ENCODE measurements at regions not wholly inside any gene's neighbourhood (a gene's known extent, or its start where the extent isn't known, plus 50 kb on each side); places are given as distances from the start of the nearest gene placed in this dataset.

GRCh38 chr6:40759838-40760237, 172.7 kb upstream of the LRFN2 start:
- no peaks in the 10 kb centered on the region for H3K4me1 Mint-ChIP-seq
- H3K9me3 Mint-ChIP-seq: no peaks in the 10 kb centered on the region
- ATAC-seq: no peak
- no peaks in the 10 kb centered on the region for H3K36me3 Mint-ChIP-seq
- H3K4me3 Mint-ChIP-seq: no peak overlapping the region
- no peak overlapping the region for H3K27ac Mint-ChIP-seq
- DNase-seq (ENCODE audit: low spot score in 2 of 2): no peak

GRCh38 chr6:40759264-40759663, 172.1 kb upstream of the LRFN2 start:
- no peak for ATAC-seq
- Mint-ChIP-seq H3K4me3 (no peak overlapping the region), H3K9me3 (no peaks in the 10 kb centered on the region), H3K27ac (no peak overlapping the region), H3K36me3 (no peaks in the 10 kb centered on the region), H3K4me1 (no peaks in the 10 kb centered on the region)
- no peak for DNase-seq (ENCODE audit: low spot score in 2 of 2)

DNA sequence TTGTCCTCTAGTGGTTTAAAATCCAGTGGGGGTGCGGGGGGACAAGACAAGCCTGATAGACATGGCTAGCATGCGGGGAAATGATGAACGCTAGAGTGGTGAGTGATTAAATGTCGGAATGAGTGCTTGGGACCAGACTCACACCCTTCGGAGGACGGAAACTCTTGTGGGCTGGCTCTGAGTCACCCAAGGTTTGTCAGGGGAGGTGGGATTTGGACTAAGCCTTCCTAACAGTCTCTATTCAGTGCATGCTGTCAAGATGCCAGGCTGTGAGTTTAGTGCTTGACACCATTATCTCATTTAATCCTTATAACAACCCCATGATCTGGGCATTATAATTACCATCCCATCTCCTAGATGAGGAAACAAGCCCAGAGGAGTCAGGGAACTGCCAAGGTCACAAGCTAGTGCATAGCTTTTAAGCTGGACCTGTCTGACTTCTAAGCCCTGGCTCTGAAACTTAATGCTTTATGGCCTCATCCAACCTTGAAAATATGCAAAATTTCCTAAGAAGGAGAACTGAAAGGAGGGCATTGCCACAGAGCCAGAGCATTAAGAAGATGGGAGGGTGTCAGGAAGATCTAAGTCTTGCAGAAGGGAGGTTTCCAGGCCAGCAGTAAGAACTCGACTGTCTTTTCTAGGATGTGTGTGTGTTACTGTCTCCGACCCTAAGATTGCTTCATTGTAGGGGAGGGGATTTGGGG, 168.7 kb upstream of the LRFN2 start:
- Mint-ChIP-seq H3K36me3 (no peaks in the 10 kb centered on the region), H3K27ac (no peak overlapping the region), H3K4me3 (no peak overlapping the region), H3K4me1 (no peaks in the 10 kb centered on the region), H3K9me3 (no peaks in the 10 kb centered on the region)
- ATAC-seq (peak; percentile 47), DNase-seq (ENCODE audit: low spot score in 2 of 2) (no peak)

GRCh38 chr6:40755046-40755681, 168.0 kb upstream of the LRFN2 start:
- Mint-ChIP-seq H3K27ac (no peak overlapping the region), H3K36me3 (no peaks in the 10 kb centered on the region), H3K9me3 (no peaks in the 10 kb centered on the region), H3K4me3 (no peak overlapping the region), H3K4me1 (no peaks in the 10 kb centered on the region)
- DNase-seq (ENCODE audit: low spot score in 2 of 2) (no peak), ATAC-seq (no peak)

GRCh38 chr6:40754461-40755045, 167.4 kb upstream of the LRFN2 start:
- no peak for DNase-seq (ENCODE audit: low spot score in 2 of 2)
- no peaks in the 10 kb centered on the region for H3K36me3 Mint-ChIP-seq
- no peaks in the 10 kb centered on the region for H3K9me3 Mint-ChIP-seq
- H3K4me1 Mint-ChIP-seq: no peaks in the 10 kb centered on the region
- H3K27ac Mint-ChIP-seq: no peak overlapping the region
- no peak for ATAC-seq
- H3K4me3 Mint-ChIP-seq: no peak overlapping the region

- no peak for ATAC-seq
- no peaks in the 10 kb centered on the region for H3K36me3 Mint-ChIP-seq
- H3K9me3 Mint-ChIP-seq: no peaks in the 10 kb centered on the region
- no peak overlapping the region for H3K27ac Mint-ChIP-seq
- no peak overlapping the region for H3K4me3 Mint-ChIP-seq
- no peak for DNase-seq (ENCODE audit: low spot score in 2 of 2)
- no peaks in the 10 kb centered on the region for H3K4me1 Mint-ChIP-seq
Observed at GRCh38 chr6:40753675-40754448, 166.7 kb upstream of the LRFN2 start.

DNA sequence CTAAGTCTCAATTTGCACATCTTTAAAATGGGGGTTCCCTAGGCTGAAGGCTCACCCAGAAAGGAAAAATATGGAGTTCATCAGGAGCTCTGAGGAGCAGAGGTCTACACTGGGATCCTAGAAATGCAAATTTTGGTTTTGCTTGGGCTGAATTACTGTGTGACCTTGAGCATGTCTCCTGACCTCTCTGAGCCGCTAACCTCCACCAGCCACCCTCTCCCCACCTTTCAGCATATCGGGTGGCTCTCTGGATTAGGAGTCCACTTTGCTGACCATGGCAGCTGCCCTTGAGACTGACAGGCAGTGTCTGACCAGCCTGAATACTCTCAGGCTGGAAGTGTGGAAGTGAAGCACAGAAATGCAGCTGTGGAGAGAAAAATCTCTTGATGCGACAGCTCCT, 165.9 kb upstream of the LRFN2 start:
- Mint-ChIP-seq H3K36me3 (no peaks in the 10 kb centered on the region), H3K9me3 (no peaks in the 10 kb centered on the region), H3K27ac (no peak overlapping the region), H3K4me1 (no peaks in the 10 kb centered on the region), H3K4me3 (no peak overlapping the region)
- DNase-seq (ENCODE audit: low spot score in 2 of 2) (no peak), ATAC-seq (no peak)

- no peaks in the 10 kb centered on the region for H3K9me3 Mint-ChIP-seq
- no peak for DNase-seq (ENCODE audit: low spot score in 2 of 2)
- no peaks in the 10 kb centered on the region for H3K4me1 Mint-ChIP-seq
- no peak overlapping the region for H3K27ac Mint-ChIP-seq
- ATAC-seq: no peak
- no peaks in the 10 kb centered on the region for H3K36me3 Mint-ChIP-seq
- H3K4me3 Mint-ChIP-seq: no peak overlapping the region
Observed at GRCh38 chr6:40744835-40745234, 157.7 kb upstream of the LRFN2 start.

- Mint-ChIP-seq H3K36me3 (no peaks in the 10 kb centered on the region), H3K27ac (no peak overlapping the region), H3K4me1 (no peaks in the 10 kb centered on the region), H3K9me3 (no peaks in the 10 kb centered on the region), H3K4me3 (no peak overlapping the region)
- no peak for ATAC-seq
- DNase-seq (ENCODE audit: low spot score in 2 of 2): no peak
Observed at GRCh38 chr6:40743690-40744446, 156.7 kb upstream of the LRFN2 start.

DNA sequence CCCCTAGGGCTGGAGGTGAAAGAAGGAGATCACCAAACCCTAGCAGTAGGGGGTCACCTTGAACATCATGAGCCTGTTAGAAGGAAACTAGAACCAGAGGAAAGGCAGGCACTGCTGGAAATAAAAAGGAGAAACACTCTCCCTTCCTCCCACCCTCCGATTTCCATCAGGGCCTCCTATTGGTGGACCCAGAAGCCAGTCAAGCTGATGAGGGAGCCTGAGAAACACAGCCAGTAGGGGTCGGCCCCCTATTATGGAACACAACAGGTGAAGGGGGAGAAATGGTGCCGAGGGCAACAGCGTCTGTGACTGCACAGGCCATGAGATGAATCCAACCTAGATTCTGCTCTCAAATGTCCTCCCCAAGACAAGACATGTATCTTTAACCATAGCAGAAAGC, 156.1 kb upstream of the LRFN2 start:
- ATAC-seq (no peak), DNase-seq (ENCODE audit: low spot score in 2 of 2) (no peak)
- Mint-ChIP-seq H3K27ac (no peak overlapping the region), H3K4me3 (no peak overlapping the region), H3K36me3 (no peaks in the 10 kb centered on the region), H3K9me3 (no peaks in the 10 kb centered on the region), H3K4me1 (no peaks in the 10 kb centered on the region)

- DNase-seq (ENCODE audit: low spot score in 2 of 2) (no peak), ATAC-seq (no peak)
- Mint-ChIP-seq H3K27ac (no peak overlapping the region), H3K9me3 (no peaks in the 10 kb centered on the region), H3K4me3 (no peak overlapping the region), H3K4me1 (no peaks in the 10 kb centered on the region), H3K36me3 (no peaks in the 10 kb centered on the region)
Observed at GRCh38 chr6:40740518-40740917, 153.4 kb upstream of the LRFN2 start.

DNA sequence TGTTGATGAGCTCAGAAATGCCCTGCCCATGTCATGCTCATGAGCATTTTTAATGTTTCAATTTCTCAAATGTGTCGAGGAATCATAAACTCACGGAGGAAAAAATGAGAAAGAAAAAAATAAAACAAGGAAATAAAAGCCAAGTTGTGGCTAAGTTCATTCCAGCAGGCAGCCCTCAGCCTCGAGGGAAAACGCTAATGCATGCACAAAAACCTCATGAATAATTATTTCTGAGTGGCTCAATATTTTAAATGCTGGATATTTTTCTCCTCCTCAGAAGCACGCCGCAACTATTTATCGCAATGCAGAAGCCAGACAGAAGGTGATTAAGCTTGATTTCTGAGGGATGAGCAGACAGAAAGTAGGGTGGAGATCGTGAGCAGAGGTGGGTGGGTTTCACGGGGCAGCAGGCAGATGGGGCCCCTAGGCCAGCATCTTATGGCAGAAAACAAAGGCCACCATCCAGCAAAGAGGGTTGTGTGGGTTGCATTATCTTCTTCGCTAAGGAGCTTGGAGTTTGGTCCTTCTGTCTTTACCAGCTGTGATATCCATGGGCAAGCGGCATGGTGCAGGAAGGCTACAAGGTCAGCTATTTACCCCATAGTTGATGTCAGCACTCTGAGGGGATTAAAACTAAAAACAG, 151.5 kb upstream of the LRFN2 start:
- no peak for ATAC-seq
- no peak overlapping the region for H3K4me3 Mint-ChIP-seq
- no peaks in the 10 kb centered on the region for H3K4me1 Mint-ChIP-seq
- no peaks in the 10 kb centered on the region for H3K9me3 Mint-ChIP-seq
- no peaks in the 10 kb centered on the region for H3K36me3 Mint-ChIP-seq
- no peak for DNase-seq (ENCODE audit: low spot score in 2 of 2)
- H3K27ac Mint-ChIP-seq: no peak overlapping the region

GRCh38 chr6:40735521-40735920, 148.4 kb upstream of the LRFN2 start:
- H3K4me3 Mint-ChIP-seq: no peak overlapping the region
- H3K36me3 Mint-ChIP-seq: no peaks in the 10 kb centered on the region
- DNase-seq (ENCODE audit: low spot score in 2 of 2) (no peak), ATAC-seq (peak; percentile 20)
- no peak overlapping the region for H3K27ac Mint-ChIP-seq
- no peaks in the 10 kb centered on the region for H3K9me3 Mint-ChIP-seq
- H3K4me1 Mint-ChIP-seq: no peaks in the 10 kb centered on the region

DNA sequence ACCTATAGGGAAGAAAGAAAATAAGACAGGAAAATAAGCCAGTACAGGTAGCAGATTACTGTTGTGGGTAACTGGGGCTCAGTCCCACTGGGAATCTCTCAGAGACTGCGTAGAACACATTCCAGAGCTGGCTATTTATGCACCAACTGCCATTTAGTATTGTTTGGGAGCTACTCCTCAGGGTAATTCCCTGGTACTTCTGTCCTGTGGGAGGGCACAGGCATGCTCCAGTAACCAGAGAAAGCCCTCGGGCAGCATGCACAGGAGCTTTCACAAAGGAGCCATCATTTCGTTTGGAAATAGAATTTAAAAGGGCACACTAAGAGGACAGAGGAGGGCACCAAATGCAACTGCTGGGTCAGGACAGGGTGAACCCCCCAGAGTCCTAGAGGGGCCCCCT, 148.0 kb upstream of the LRFN2 start:
- no peak for ATAC-seq
- Mint-ChIP-seq H3K4me1 (no peaks in the 10 kb centered on the region), H3K9me3 (no peaks in the 10 kb centered on the region), H3K4me3 (no peak overlapping the region), H3K36me3 (no peaks in the 10 kb centered on the region), H3K27ac (no peak overlapping the region)
- no peak for DNase-seq (ENCODE audit: low spot score in 2 of 2)

DNA sequence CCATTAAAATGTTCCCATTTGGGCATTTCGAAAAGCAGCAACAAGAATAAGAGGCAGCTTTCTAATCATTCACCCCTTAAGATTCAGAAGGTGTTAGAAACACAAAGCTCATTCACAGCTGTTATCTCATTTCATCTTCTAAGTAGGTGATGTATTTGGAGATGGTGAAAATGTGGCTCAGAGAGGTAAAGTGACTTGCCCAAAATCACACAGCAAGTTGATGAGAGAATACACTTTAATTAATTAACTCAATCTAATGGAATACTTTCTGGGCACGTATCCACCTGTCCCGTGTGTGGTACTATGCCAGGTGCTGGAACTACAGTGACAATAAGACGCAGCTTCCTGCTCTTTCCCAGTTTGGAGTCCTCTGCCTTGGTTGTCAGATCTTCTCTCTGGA, 147.4 kb upstream of the LRFN2 start:
- H3K4me3 Mint-ChIP-seq: no peak overlapping the region
- no peaks in the 10 kb centered on the region for H3K9me3 Mint-ChIP-seq
- DNase-seq (ENCODE audit: low spot score in 2 of 2): no peak
- H3K27ac Mint-ChIP-seq: no peak overlapping the region
- no peaks in the 10 kb centered on the region for H3K36me3 Mint-ChIP-seq
- ATAC-seq: no peak
- no peaks in the 10 kb centered on the region for H3K4me1 Mint-ChIP-seq

Measured in stimulated activated effector memory CD8-positive, alpha-beta T cell treated with anti-CD3 and anti-CD28 coated beads, Interleukin-12 subunit alpha, Interleukin-12 subunit beta, amount 100 ng/mL, for 72 hours (primary cell).